IMR-90 (cell line): ENCODE measurements at regions not wholly inside any gene's neighbourhood (a gene's known extent, or its start where the extent isn't known, plus 50 kb on each side); places are given as distances from the start of the nearest gene placed in this dataset.

ENCODE experiments used
- ATAC-seq: fragments of 200-7000 bp; cut with Tn5 transposase; 2 replicates; pipeline ENCODE4 v1.9.1; 2020; ENCODE audit warnings: low read depth, mild to moderate bottlenecking, moderate library complexity
- BruUV-seq: library from RNA; stranded (reverse); fragments of 400-500 nt; replicated peaks from 2 replicates; lab custom pipeline; 2021; lab: Mats Ljungman, UMichigan
- CTCF ChIA-PET: fragments of 300-600 bp; formaldehyde crosslinking; extraction: SDS; loops from one replicate; lab custom pipeline; 2021; ENCODE audit warnings: antibody characterized with exemption; lab: Yijun Ruan, JAX
- POLR2A ChIA-PET: fragments of 300-600 bp; sonication (Branson Sonifier 250); formaldehyde crosslinking; loops from one replicate; lab custom pipeline; 2022; ENCODE audit warnings: antibody characterized with exemption; ENCODE audit not compliant: unreplicated experiment; lab: Charles Lee
- DNase-seq: peaks from one replicate; pipeline ENCODE4 v3.0.0; 2013
- H2AFZ ChIP-seq: replicated peaks from 2 replicates; pipeline ENCODE3; 2013; ENCODE audit warnings: low read length, mild to moderate bottlenecking; ENCODE audit not compliant: poor library complexity
- H2AK5ac ChIP-seq: 2 replicates; pipeline ENCODE4 v1.6.1; 2013; ENCODE audit warnings: low read depth, low read length, inconsistent platforms
- H2AK9ac ChIP-seq: replicated peaks from 2 replicates; pipeline ENCODE3; 2013; ENCODE audit warnings: mild to moderate bottlenecking, low read depth, low read length, moderate library complexity; ENCODE audit not compliant: poor library complexity
- H2BK120ac ChIP-seq: 2 replicates; pipeline ENCODE4 v1.6.1; 2013; ENCODE audit warnings: low read depth, low read length, inconsistent platforms
- H2BK15ac ChIP-seq: 3 replicates; pipeline ENCODE4 v1.6.1; 2013; ENCODE audit warnings: low read depth, low read length, inconsistent platforms
- H2BK20ac ChIP-seq: 2 replicates; pipeline ENCODE4 v1.6.1; 2013; ENCODE audit warnings: low read depth, mild to moderate bottlenecking, inconsistent platforms, low read length, moderate library complexity
- H2BK5ac ChIP-seq: 2 replicates; pipeline ENCODE4 v1.6.1; 2013; ENCODE audit warnings: mild to moderate bottlenecking, low read depth, low read length, inconsistent platforms; ENCODE audit not compliant: poor library complexity, severe bottlenecking
- H3K14ac ChIP-seq: replicated peaks from 2 replicates; pipeline ENCODE4 v1.6.1; 2013; ENCODE audit warnings: low read depth, low read length, inconsistent platforms
- H3K18ac ChIP-seq: 2 replicates; pipeline ENCODE4 v1.6.1; 2013; ENCODE audit warnings: low read depth, low read length, control low read depth
- H3K23ac ChIP-seq: 2 replicates; pipeline ENCODE4 v1.6.1; 2013; ENCODE audit warnings: low read depth, low read length, inconsistent platforms
- H3K27ac ChIP-seq: 2 replicates; pipeline ENCODE4 v1.5.1; 2013; ENCODE audit warnings: mild to moderate bottlenecking, control low read depth, low read length; ENCODE audit not compliant: insufficient read depth
- H3K27me3 ChIP-seq: 2 replicates; pipeline ENCODE4 v1.6.1; 2013; ENCODE audit warnings: low read length; ENCODE audit not compliant: control insufficient read depth, insufficient read depth
- H3K36me3 ChIP-seq: 2 replicates; pipeline ENCODE4 v1.6.1; 2013; ENCODE audit warnings: low read length, mixed read lengths; ENCODE audit not compliant: control insufficient read depth, insufficient read depth
- H3K4ac ChIP-seq: 2 replicates; pipeline ENCODE4 v1.6.1; 2013; ENCODE audit warnings: low read depth, low read length, inconsistent platforms
- H3K4me1 ChIP-seq: 2 replicates; pipeline ENCODE4 v1.6.1; 2013; ENCODE audit warnings: low read length, mixed read lengths; ENCODE audit not compliant: control insufficient read depth, insufficient read depth
- H3K4me2 ChIP-seq: 2 replicates; pipeline ENCODE4 v1.6.1; 2013; ENCODE audit warnings: low read depth, mild to moderate bottlenecking, control low read depth, low read length, moderate library complexity
- H3K4me3 ChIP-seq: 2 replicates; pipeline ENCODE4 v1.5.1; 2013; ENCODE audit warnings: low read depth, mild to moderate bottlenecking, control low read depth, low read length, moderate library complexity; ENCODE audit not compliant: insufficient read depth
- H3K56ac ChIP-seq: 2 replicates; pipeline ENCODE4 v1.6.1; 2013; ENCODE audit warnings: low read length, inconsistent platforms; ENCODE audit not compliant: insufficient read depth; ENCODE audit errors: extremely low read depth
- H3K79me1 ChIP-seq, 2 experiments: 2 replicates each; pipeline ENCODE4 v1.6.1; 2013; ENCODE audit warnings: low read length in 2 of 2, inconsistent platforms in 1 of 2, low read depth in 1 of 2
- H3K9ac ChIP-seq: 2 replicates; pipeline ENCODE4 v1.6.1; 2013; ENCODE audit warnings: low read depth, low read length, control low read depth
- H3K9me1 ChIP-seq: 2 replicates; pipeline ENCODE4 v1.6.1; 2013; ENCODE audit warnings: low read length, inconsistent platforms; ENCODE audit not compliant: insufficient read depth
- H3K9me3 ChIP-seq: 2 replicates; pipeline ENCODE4 v1.6.1; 2013; ENCODE audit warnings: low read length; ENCODE audit not compliant: control insufficient read depth, insufficient read depth
- H4K20me1 ChIP-seq: 2 replicates; pipeline ENCODE4 v1.6.1; 2013; ENCODE audit warnings: low read length, inconsistent platforms; ENCODE audit not compliant: insufficient read depth
- H4K5ac ChIP-seq: 2 replicates; pipeline ENCODE4 v1.6.1; 2013; ENCODE audit warnings: mild to moderate bottlenecking, low read depth, low read length, control low read depth
- H4K8ac ChIP-seq, 2 experiments: 2 replicates each; pipeline ENCODE4 v1.6.1; 2013; ENCODE audit warnings: low read depth in 2 of 2, low read length in 2 of 2, control low read depth in 1 of 2, inconsistent platforms in 1 of 2
- H4K91ac ChIP-seq: 2 replicates; pipeline ENCODE4 v1.6.1; 2013; ENCODE audit warnings: low read depth, low read length, inconsistent platforms; ENCODE audit not compliant: insufficient read depth
- BHLHE40 ChIP-seq: fragments of 150-350 bp; IDR thresholded peaks from 2 replicates; pipeline ENCODE4 v1.6.1; 2016; ENCODE audit warnings: mild to moderate bottlenecking, low read depth, low read length
- CEBPB ChIP-seq: IDR thresholded peaks from 2 replicates; pipeline ENCODE4 v1.6.1; 2012; ENCODE audit warnings: low read depth, low read length, improper control_type of control experiment
- ELK1 ChIP-seq: fragments of 150-350 bp; IDR thresholded peaks from 2 replicates; pipeline ENCODE4 v1.6.1; 2016; ENCODE audit warnings: low read depth, mild to moderate bottlenecking, low read length, moderate library complexity, borderline replicate concordance
- FOS ChIP-seq: fragments of 150-350 bp; IDR thresholded peaks from 2 replicates; pipeline ENCODE4 v1.6.1; 2016; ENCODE audit warnings: low read depth, low read length
- NFE2L2 ChIP-seq: fragments of 150-350 bp; IDR thresholded peaks from 2 replicates; pipeline ENCODE4 v1.6.1; 2016; ENCODE audit warnings: low read depth, mild to moderate bottlenecking, low read length
- RCOR1 ChIP-seq: IDR thresholded peaks from 2 replicates; pipeline ENCODE4 v1.6.1; 2012; ENCODE audit warnings: mild to moderate bottlenecking, low read length, improper control_type of control experiment; ENCODE audit not compliant: insufficient replicate concordance
- RFX5 ChIP-seq: IDR thresholded peaks from 2 replicates; pipeline ENCODE4 v1.8.0; 2012; ENCODE audit warnings: low read depth, mild to moderate bottlenecking, low read length, moderate library complexity
- SMC3 ChIP-seq: fragments of 150-350 bp; IDR thresholded peaks from 2 replicates; pipeline ENCODE4 v1.6.1; 2016; ENCODE audit warnings: low read depth, mild to moderate bottlenecking, antibody characterized with exemption, low read length, moderate library complexity
- WGBS, 2 experiments: methylation state at CpG; one replicate each; pipeline versions ENCODE4 v1.1.5 to v1.1.7; 2013; ENCODE audit warnings: missing lambda C conversion rate in 2 of 2; ENCODE audit not compliant: insufficient read length in 1 of 2; ENCODE audit errors: extremely low coverage in 2 of 2; 5-methylcytosine and 5-hydroxymethylcytosine counted together
- dilution Hi-C: fragments of 300-500 bp; cut with HindIII; formaldehyde crosslinking; loops from one replicate; pipeline ENCODE4 v1.14.3; 2018; ENCODE audit warnings: low sequenced_read_pairs; ENCODE audit not compliant: unreplicated experiment
- in situ Hi-C: fragments of 300-500 bp; cut with MboI; formaldehyde crosslinking; loops from 3 replicates; pipeline ENCODE4 v1.14.3; 2019; ENCODE audit warnings: low sequenced_read_pairs, inconsistent platforms, mixed read lengths
- intact Hi-C: fragments of 100-400 bp; cut with micrococcal nuclease; formaldehyde crosslinking; loops from 2 replicates; pipeline ENCODE4 v1.10.0; 2022

DNA sequence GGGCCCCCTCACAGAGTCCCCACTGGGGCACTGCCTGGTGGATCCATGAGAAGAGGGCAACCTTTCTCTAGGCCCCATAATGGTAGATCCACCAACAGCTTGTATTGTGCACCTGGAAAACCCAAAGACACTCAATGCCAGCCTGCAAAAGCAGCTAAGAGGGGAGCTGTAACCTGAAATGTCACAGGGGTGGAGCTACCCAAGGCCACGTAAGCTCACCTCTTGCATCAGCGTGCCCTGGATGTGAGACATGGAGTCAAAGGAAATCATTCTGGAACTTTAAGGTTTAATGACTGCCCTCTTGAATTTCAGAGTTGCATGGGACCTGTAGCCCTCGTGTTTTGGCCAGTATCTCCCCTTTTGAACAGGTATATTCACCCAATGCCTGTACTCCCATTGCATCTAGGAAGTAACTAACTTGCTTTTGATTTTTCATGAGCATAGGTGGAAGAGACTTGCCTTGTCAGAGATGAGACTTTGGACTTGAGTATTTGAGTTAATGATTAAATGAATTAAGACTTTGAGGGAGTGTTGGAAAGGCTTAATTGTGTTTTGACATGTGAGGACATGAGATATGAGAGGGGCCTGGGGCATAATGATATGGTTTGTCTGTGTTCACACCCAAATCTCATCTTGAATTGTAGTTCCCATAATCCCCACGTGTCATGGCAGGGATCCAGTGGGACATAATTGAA is 900.9 kb upstream of the ROBO1 start:
- POLR2A ChIA-PET: no interaction called here
- CTCF ChIA-PET: no interaction called here
- no peak overlapping the region for H3K9ac ChIP-seq
- no peaks in the 10 kb centered on the region for H3K79me1 ChIP-seq
- H2AK9ac ChIP-seq: no peak overlapping the region
- no peak overlapping the region for H3K18ac ChIP-seq
- H3K4me3 ChIP-seq: no peak overlapping the region
- WGBS, 2 experiments: 80% methylated on average over 1 of the region's 4 CpGs; no CpG with 5 or more reads in 1 of the 2 experiments
- DNase-seq (no peak), ATAC-seq (no peak)
- H3K4ac ChIP-seq: no peak overlapping the region
- H4K20me1 ChIP-seq: no peaks in the 10 kb centered on the region
- H3K56ac ChIP-seq: no peak overlapping the region
- H3K14ac ChIP-seq: no peak overlapping the region
- H3K27ac ChIP-seq: no peak overlapping the region
- H3K9me3 ChIP-seq: peaks cover 2% of the 10 kb centered on the region; the same call in 1 of the 2 replicates
- no peaks in the 10 kb centered on the region for H3K9me1 ChIP-seq
- H4K8ac ChIP-seq: no peak overlapping the region
- H2BK120ac ChIP-seq: no peak overlapping the region
- dilution Hi-C loops: no loop called here
- no peaks in the 10 kb centered on the region for H3K36me3 ChIP-seq
- H4K5ac ChIP-seq: no peak overlapping the region
- BruUV-seq: no TSS peak
- no peaks in the 10 kb centered on the region for H3K4me1 ChIP-seq
- H2BK5ac ChIP-seq: no peak overlapping the region
- intact Hi-C loops: no loop called here
- H3K4me2 ChIP-seq: no peak overlapping the region
- H2BK20ac ChIP-seq: no peak overlapping the region
- H3K23ac ChIP-seq: no peak overlapping the region
- H4K91ac ChIP-seq: no peak overlapping the region
- in situ Hi-C loops: no loop called here
- H2AFZ ChIP-seq: no peak overlapping the region
- no peak overlapping the region for H2AK5ac ChIP-seq
- TF ChIP-seq NFE2L2 (no peak), CEBPB (no peak), BHLHE40 (no peak), FOS (no peak), SMC3 (no peak), RFX5 (no peak), RCOR1 (no peak), ELK1 (no peak)
- no peaks in the 10 kb centered on the region for H3K27me3 ChIP-seq
- no peak overlapping the region for H2BK15ac ChIP-seq
